HG03354 (cell line): ENCODE measurements at regions not wholly inside any gene's neighbourhood (a gene's known extent, or its start where the extent isn't known, plus 50 kb on each side); places are given as distances from the start of the nearest gene placed in this dataset.
"Not testable (repeated sequence)": the region's sequence is repeated elsewhere in the genome, so short reads cannot be mapped to it uniquely, and the experiment has no call there.

Experiments
- ATAC-seq: cut with Tn5 transposase; IDR thresholded peaks from one replicate; pipeline ENCODE4 v1.9.1; 2021; ENCODE audit warnings: mild to moderate bottlenecking; ENCODE audit not compliant: unreplicated experiment, poor library complexity, severe bottlenecking

GRCh38 chr6:112990971-112991370 is 643.8 kb downstream of the RFPL4B start:
- no peak for ATAC-seq

GRCh38 chr6:112991912-112992311 is 644.8 kb downstream of the RFPL4B start:
- no peak for ATAC-seq

- no peak for ATAC-seq
Measured at GRCh38 chr6:112997421-112998085, 650.4 kb downstream of the RFPL4B start.

DNA sequence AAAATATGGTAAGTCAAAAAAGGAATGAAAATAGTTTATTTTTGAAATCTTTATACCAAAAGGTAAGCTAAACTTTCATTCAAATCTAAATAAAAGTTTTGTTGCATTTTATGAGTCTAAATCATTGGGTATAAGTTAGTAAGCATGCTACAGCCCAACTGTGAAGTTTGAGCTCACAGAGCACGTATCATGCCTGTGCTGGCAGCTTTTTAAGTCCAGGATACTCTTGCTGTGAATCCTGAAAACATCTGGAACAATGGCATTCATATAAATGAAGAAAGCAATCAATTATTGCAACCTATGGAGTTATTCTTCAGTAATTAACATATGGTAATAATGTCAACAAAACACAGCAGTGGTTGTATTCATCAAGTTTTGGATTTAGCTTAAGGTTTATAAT is 656.9 kb downstream of the RFPL4B start:
- ATAC-seq = no peak

- ATAC-seq = no peak
Measured at GRCh38 chr6:113004470-113005270, 657.5 kb downstream of the RFPL4B start.

- ATAC-seq = no peak
Measured at GRCh38 chr6:113006494-113006893, 659.4 kb downstream of the RFPL4B start.

- no peak for ATAC-seq
Measured at GRCh38 chr6:113009682-113010081, 662.6 kb downstream of the RFPL4B start.

GRCh38 chr6:113010196-113010989 is 663.3 kb downstream of the RFPL4B start:
- no peak for ATAC-seq

- ATAC-seq = no peak
Measured at GRCh38 chr6:113011389-113011788, 664.3 kb downstream of the RFPL4B start.

GRCh38 chr6:113011801-113012200 is 664.7 kb downstream of the RFPL4B start:
- ATAC-seq = no peak

DNA sequence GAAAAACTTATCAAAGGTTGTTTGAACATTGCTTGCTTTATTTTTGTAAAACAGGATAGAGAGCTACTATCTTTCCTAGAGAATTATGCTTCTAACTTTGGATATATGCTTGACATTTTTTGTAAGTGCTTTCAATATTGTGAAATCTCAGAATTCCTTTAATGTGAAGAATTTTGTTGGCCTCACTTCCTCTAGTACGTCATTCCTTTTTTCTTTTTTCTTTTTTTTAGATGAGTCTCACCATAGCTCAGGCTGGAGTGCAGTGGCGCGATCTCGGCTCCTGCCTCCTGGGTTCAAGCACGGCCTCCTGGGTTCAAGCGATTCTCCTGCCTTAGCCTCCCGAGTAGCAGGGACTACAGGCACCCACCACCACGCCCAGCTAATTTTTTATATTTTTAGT is 668.1 kb downstream of the RFPL4B start:
- no peak for ATAC-seq

DNA sequence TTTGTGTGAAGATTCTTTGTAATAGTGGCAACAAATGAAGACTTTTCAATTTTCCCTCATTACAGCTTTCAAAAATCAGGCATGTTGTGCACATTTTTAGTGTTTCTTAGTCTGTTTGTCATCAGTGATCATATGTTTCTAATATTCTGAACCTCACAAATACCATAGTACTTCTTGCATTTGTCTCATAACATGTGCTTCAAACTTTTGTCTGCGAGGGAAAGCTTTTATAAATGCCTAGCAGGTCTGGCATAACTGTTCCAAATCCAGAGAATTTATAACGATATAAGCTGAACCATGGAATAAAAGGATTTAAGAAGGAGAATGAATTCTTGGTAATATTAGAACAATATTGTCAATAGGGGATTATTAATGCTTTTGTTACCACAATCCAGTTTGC is 670.2 kb downstream of the RFPL4B start:
- no peak for ATAC-seq

DNA sequence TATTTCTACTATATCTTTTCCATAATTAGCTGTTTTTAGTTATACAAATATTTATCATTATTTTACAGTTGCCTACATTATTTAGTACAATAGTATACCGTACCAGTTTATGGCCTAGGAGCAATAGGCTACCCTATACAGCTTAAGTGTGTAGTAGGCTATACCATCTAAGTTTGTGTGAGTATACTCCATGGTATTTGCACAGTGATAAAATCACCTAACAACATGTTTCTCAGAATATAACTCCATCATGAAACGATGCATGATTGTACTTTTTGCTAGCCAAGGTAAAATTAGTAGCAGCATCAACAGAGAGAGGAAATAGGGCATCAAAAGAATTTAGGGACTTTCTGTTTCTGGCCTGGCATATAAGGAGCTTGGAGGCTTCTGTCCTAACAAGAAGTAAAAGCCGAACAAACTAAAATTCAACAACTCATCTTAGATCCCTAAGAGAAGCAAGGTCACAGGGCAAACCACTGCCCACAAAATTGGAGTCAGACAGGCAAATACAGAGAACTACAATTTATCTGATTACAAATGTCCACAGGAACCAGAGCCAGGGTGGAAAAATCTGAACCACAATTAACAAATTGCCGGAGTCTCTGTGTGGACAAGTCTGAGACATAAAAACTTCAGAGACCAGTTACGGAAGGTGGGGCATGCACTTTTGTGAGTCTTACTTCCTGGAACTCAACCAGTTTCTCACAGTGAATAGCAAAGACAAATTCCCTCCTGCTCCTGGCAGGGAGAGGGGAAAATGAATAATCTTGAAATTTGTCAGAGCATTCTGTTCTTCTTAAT is 671.4 kb downstream of the RFPL4B start:
- no peak for ATAC-seq

GRCh38 chr6:113019176-113019575 is 672.0 kb downstream of the RFPL4B start:
- ATAC-seq = no peak

DNA sequence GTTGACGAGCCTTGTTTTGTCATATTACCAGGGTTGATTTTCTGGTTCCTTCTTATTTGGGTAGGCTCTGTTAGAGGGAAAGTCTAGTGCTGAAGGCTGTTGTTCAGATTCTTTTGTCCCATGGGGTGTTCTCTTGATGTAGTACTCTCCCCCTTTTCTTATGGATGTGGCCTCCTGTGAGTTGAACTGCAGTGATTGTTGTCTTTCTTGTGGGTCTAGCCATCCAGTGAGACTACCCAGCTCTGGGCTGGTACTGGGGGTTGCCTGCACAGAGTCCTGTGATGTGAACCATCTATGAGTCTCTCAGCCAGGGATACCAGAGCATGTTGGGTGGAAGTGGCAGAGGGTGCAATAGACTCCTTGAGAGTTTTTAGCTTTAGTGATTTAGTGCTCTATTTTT is 680.6 kb downstream of the RFPL4B start:
- ATAC-seq = no peak

DNA sequence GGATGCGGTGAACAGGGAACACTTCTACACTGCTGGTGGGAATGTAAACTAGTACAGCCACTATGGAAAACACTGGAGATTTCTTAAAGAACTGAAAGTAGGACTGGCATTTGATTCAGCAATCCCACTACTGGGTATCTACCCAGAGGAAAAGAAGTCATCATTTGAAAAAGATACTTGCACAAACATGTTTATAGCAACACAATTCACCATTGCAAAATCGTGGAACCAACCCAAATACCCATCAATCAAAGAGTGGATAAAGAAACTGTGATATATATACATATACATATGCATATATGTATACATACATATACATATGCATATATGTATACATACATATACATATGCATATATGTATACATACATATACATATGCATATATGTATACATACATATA is 682.0 kb downstream of the RFPL4B start:
- not testable (repeated sequence) for ATAC-seq

DNA sequence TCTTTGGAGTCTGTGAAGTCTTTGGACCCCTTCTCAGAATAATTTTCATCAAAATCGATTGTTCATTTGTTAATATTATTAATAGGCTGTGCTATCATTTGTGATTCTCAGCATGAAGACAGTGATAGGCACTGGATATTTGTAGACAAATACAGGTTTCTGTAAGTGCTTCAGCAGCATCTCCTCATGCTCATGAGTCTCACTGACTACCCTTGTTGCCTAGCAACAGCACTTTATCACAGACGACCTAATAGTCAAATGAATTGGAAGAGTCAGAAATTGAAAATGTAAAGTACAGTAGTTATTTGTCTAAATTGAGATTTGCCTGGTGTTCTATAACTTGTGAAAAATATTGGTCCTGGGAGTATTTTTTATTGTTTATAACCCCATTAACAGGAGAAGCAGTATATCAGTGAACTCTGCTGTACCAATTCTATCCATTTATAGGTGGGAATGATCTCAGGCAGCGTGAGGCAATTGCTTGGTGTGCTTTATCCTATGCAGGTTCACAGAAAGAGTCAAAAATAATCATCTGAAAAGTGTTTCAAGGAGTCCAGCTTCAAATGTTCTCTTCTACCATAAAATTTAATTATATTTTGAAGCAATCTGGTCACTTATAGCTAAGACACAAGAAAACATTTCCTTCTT is 684.6 kb downstream of the RFPL4B start:
- no peak for ATAC-seq

- ATAC-seq = no peak
Measured at GRCh38 chr6:113039005-113039404, 691.9 kb downstream of the RFPL4B start.

GRCh38 chr6:113047148-113047547 is 700.0 kb downstream of the RFPL4B start:
- no peak for ATAC-seq
